Transverse colon (tissue), 4 donors: ENCODE measurements at regions not wholly inside any gene's neighbourhood (a gene's known extent, or its start where the extent isn't known, plus 50 kb on each side); places are given as distances from the start of the nearest gene placed in this dataset.
A peak's percentile ranks its signal among the peaks of the same experiment; 100 is the strongest.

Experiments
- DNase-seq: peaks from one replicate; pipeline ENCODE4 v3.0.0-alpha.2; 2019
- H3K27ac ChIP-seq, 4 donors: fragments of 200-600 bp; sonication (generic); 2 replicates each; pipeline ENCODE4 v1.5.1; 2016 to 2018; ENCODE audit warnings: inconsistent platforms in 4 of 4
- H3K27me3 ChIP-seq: fragments of 200-600 bp; sonication (generic); 2 replicates; pipeline ENCODE4 v1.5.1; 2017; ENCODE audit warnings: inconsistent platforms
- H3K36me3 ChIP-seq, 4 donors: fragments of 200-600 bp; sonication (generic); 2 replicates each; pipeline ENCODE4 v1.5.1; 2017 to 2019; ENCODE audit warnings: inconsistent platforms in 4 of 4
- H3K4me1 ChIP-seq, 4 donors: fragments of 200-600 bp; sonication (generic); 2 replicates each; pipeline ENCODE4 v1.5.1; 2017 to 2020; ENCODE audit warnings: inconsistent platforms in 4 of 4
- H3K4me3 ChIP-seq, 4 donors: fragments of 200-600 bp; sonication (generic); 1 replicate in 1 of 4; 2 replicates in 3 of 4; pipeline versions ENCODE4 v1.5.1 to v1.6.1; 2017 to 2019; ENCODE audit warnings: inconsistent platforms in 4 of 4
- H3K9me3 ChIP-seq, 2 donors: fragments of 200-600 bp; sonication (generic); 2 replicates each; pipeline ENCODE4 v1.5.1; 2017 to 2019; ENCODE audit warnings: inconsistent platforms in 2 of 2
- EP300 ChIP-seq: sonication (generic); formaldehyde crosslinking; IDR thresholded peaks from one replicate; pipeline ENCODE4 v1.6.1; 2017; ENCODE audit warnings: antibody characterized with exemption, low read depth
- POLR2A ChIP-seq: fragments of 450-650 bp; IDR thresholded peaks from one replicate; pipeline ENCODE4 v1.6.1; 2016; ENCODE audit warnings: antibody characterized with exemption, mild to moderate bottlenecking, moderate library complexity
- POLR2AphosphoS5 ChIP-seq, 3 donors: sonication (generic); formaldehyde crosslinking; IDR thresholded peaks; one replicate each; pipeline ENCODE4 v1.6.1; 2016; ENCODE audit warnings: antibody characterized with exemption in 3 of 3
- WGBS, 2 donors: methylation state at CpG; one replicate each; pipeline ENCODE4 v1.1.5; 2018; ENCODE audit warnings: low coverage in 1 of 2; 5-methylcytosine and 5-hydroxymethylcytosine counted together
- in situ Hi-C, 4 donors: fragments of 200-750 bp; cut with MboI; loops; one replicate each; pipeline versions ENCODE4 v1.15.0 to v1.15.1; 2017; ENCODE audit warnings: low sequenced_read_pairs in 3 of 4, low pct_ligation_motif_present in 1 of 4, low pct_unique_long_range_greater_than_20kb in 1 of 4
- intact Hi-C: fragments of 100-400 bp; cut with DNase I; formaldehyde crosslinking; loops from one replicate; pipeline ENCODE4 v1.15.1; 2023; ENCODE audit warnings: low total_unique reads
- TF ChIP-seq, protein P1 (sequence below), 5 experiments: fragments of 200-600 bp in 3 of 5; fragments of 450-650 bp in 2 of 5; sonication (generic) in 3 of 5; IDR thresholded peaks; 1 replicate in 2 of 5; 2 replicates in 3 of 5; pipeline ENCODE4 v1.5.1; 2016 to 2017; ENCODE audit warnings: antibody characterized with exemption in 5 of 5, inconsistent platforms in 3 of 5, mild to moderate bottlenecking in 2 of 5, moderate library complexity in 1 of 5

DNA sequence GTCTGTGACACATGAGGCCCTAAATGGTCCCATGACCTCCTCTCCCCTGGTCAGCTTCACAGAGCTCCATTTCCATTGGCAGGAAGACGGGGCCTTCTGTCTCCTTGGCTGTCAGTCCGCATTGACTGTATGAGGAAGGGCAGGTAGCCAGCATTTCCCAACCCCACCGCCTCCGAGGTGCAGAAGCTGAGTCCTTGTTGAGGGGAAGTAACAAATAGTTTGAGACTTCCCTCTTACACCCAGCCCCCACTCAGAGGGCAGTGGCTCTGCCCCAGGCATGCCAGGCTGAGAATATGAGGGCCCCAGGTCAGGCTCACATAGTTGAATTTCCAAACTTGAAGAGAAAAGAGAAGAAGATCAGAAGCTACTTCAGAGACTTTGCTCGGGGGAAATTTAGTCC lies 611.1 kb downstream of the BRD1 start:
- peaks cover 8% of the 10 kb centered on the region for H3K27me3 ChIP-seq
- in situ Hi-C loops (no loop called here), intact Hi-C loops (no loop called here)
- peaks cover 0 to 3% of the 10 kb centered on the region in 2 donors for H3K9me3 ChIP-seq
- TF ChIP-seq POLR2AphosphoS5 (IDR thresholded peaks at IDR 0.05) (no peak), EP300 (no peak), POLR2A (no peak)
- TF ChIP-seq, protein P1, sequence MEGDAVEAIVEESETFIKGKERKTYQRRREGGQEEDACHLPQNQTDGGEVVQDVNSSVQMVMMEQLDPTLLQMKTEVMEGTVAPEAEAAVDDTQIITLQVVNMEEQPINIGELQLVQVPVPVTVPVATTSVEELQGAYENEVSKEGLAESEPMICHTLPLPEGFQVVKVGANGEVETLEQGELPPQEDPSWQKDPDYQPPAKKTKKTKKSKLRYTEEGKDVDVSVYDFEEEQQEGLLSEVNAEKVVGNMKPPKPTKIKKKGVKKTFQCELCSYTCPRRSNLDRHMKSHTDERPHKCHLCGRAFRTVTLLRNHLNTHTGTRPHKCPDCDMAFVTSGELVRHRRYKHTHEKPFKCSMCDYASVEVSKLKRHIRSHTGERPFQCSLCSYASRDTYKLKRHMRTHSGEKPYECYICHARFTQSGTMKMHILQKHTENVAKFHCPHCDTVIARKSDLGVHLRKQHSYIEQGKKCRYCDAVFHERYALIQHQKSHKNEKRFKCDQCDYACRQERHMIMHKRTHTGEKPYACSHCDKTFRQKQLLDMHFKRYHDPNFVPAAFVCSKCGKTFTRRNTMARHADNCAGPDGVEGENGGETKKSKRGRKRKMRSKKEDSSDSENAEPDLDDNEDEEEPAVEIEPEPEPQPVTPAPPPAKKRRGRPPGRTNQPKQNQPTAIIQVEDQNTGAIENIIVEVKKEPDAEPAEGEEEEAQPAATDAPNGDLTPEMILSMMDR (IDR thresholded peaks at IDR 0.05): no peak
- H3K4me1 ChIP-seq: no peaks in the 10 kb centered on the region
- peak; percentile 1 for DNase-seq
- no peak overlapping the region for H3K4me3 ChIP-seq
- no peak overlapping the region for H3K27ac ChIP-seq
- H3K36me3 ChIP-seq: no peaks in the 10 kb centered on the region
- 66 to 90% methylated on average over 2 to 5 of the region's 5 CpGs for WGBS, 2 donors

DNA sequence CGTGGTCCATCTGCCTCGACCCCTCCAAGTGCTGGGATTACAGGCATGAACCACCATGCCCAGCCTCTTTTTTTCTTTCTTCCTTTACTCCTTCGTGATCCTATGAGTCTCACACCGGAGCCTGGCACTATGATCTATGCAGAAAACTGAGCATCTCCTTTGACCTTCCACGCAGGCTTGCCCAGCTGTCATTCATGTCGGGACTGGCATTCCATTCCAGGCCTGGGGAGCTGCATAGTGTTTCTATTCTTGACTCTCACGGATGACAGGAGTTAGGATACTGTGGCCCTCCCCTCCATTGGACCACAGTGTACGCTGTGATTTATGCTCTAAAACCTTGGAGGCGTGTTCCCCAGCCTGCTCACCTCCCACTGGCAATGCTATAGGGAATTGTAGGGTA lies 611.8 kb downstream of the BRD1 start:
- TF ChIP-seq, protein P1 (IDR thresholded peaks at IDR 0.05): no peak
- TF ChIP-seq EP300 (no peak), POLR2A (no peak), POLR2AphosphoS5 (IDR thresholded peaks at IDR 0.05) (no peak)
- in situ Hi-C loops (no loop called here), intact Hi-C loops (no loop called here)
- peaks cover 8% of the 10 kb centered on the region for H3K27me3 ChIP-seq
- peaks cover 0 to 3% of the 10 kb centered on the region in 2 donors for H3K9me3 ChIP-seq
- no peaks in the 10 kb centered on the region for H3K36me3 ChIP-seq
- no peaks in the 10 kb centered on the region for H3K4me1 ChIP-seq
- H3K4me3 ChIP-seq: no peak overlapping the region
- 67 to 76% methylated on average over 5 to 9 of the region's 9 CpGs for WGBS, 2 donors
- H3K27ac ChIP-seq: no peak overlapping the region
- no peak for DNase-seq

DNA sequence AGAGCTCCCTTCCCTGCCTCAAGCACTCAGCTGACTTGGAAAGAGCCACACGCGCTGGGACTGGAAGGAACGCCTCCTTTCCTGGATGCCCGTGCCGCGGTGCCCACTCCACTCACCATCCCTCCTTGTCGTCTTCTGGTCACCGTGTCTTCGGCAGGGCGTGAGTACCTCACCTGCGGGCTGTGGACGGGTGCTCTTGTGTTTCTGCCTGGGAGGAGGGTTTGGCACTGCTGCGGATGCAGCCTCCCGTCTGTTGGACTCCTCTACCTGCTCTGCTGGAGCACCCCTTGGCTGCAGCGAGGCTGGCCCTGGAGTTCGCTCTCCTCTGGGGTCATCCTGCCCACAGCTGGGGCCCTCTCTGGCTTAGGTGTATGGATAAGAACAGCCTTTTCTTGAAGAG lies 612.7 kb downstream of the BRD1 start:
- 95 to 100% methylated on average over 1 to 16 of the region's 16 CpGs for WGBS, 2 donors
- in situ Hi-C loops: no loop called here
- DNase-seq: peak; percentile 1

DNA sequence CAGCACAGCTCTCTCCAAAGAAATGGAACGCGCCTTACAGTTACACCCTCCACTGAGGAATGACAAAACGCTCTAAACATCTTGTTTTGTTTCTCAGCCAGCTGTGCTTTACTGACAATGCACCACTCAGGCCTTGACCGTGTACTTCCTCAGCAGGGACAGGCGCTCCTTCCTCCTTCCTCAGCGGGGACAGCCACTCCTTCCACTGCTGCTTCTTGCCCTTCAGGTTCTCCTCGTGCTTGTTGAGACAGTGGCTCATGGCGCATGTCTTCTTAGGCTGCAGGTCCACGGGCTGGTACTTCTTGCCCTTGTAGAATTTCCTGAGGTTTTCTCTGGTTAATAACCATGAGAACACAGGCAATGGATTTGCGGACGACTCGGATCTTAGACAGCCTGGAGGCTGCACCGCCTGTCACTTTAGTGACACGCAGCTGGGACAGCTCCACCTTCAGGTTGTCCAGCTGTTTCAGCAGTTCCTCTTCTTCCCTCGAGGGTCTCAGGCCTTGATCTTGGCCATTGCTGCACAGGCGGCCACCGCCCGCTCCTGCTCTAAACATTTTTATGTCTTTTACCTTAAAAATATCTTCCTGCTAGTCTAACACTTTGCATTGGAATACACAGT lies 613.8 kb downstream of the BRD1 start:
- Histone ChIP-seq H3K9me3 (peaks cover 0 to 3% of the 10 kb centered on the region in 2 donors), H3K4me3 (no peak overlapping the region), H3K27ac (no peak overlapping the region), H3K4me1 (no peaks in the 10 kb centered on the region), H3K36me3 (no peaks in the 10 kb centered on the region), H3K27me3 (no peaks in the 10 kb centered on the region)
- TF ChIP-seq POLR2A (no peak), POLR2AphosphoS5 (IDR thresholded peaks at IDR 0.05) (no peak), EP300 (no peak)
- TF ChIP-seq, protein P1 (IDR thresholded peaks at IDR 0.05): no peak
- in situ Hi-C loops: no loop called here
- DNase-seq: no peak
- intact Hi-C loops: no loop called here
- WGBS, 2 donors: 40 to 67% methylated on average over 1 to 18 of the region's 18 CpGs

More for the DNA sequence above, 612.7 kb downstream of the BRD1 start:
- intact Hi-C loops: no loop called here
- Histone ChIP-seq H3K9me3 (peaks cover 0 to 3% of the 10 kb centered on the region in 2 donors), H3K4me3 (no peak overlapping the region), H3K4me1 (no peaks in the 10 kb centered on the region), H3K36me3 (no peaks in the 10 kb centered on the region), H3K27me3 (peaks cover under 1% of the 10 kb centered on the region), H3K27ac (no peak overlapping the region)
- TF ChIP-seq, protein P1 (IDR thresholded peaks at IDR 0.05): no peak
- TF ChIP-seq POLR2AphosphoS5 (IDR thresholded peaks at IDR 0.05): no peak
- no peak for TF ChIP-seq POLR2A
- no peak for TF ChIP-seq EP300
